ENCODE measurements at regions not wholly inside any gene's neighbourhood (a gene's known extent, or its start where the extent isn't known, plus 50 kb on each side); places are given as distances from the start of the nearest gene placed in this dataset.

DNA sequence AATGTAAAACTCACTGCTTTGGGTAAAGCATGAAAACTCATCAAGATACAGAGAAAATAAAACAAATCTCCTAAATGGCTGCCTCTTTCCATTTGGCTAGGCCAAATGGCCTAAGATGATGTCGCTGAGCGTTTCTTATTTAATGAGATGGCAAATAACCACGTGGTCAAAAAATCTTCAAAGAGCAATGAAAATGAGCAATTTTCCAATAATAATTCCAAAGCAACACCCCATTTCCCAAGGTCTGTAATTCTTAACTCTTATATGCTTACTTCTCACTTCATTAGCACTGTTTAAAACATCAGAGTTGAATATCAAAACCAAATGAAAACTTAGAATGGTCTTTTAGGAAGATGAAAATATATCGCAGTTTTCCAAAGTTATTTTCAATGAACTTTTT, 222.3 kb upstream of the MID1 start:
- TF ChIP-seq, protein P1, sequence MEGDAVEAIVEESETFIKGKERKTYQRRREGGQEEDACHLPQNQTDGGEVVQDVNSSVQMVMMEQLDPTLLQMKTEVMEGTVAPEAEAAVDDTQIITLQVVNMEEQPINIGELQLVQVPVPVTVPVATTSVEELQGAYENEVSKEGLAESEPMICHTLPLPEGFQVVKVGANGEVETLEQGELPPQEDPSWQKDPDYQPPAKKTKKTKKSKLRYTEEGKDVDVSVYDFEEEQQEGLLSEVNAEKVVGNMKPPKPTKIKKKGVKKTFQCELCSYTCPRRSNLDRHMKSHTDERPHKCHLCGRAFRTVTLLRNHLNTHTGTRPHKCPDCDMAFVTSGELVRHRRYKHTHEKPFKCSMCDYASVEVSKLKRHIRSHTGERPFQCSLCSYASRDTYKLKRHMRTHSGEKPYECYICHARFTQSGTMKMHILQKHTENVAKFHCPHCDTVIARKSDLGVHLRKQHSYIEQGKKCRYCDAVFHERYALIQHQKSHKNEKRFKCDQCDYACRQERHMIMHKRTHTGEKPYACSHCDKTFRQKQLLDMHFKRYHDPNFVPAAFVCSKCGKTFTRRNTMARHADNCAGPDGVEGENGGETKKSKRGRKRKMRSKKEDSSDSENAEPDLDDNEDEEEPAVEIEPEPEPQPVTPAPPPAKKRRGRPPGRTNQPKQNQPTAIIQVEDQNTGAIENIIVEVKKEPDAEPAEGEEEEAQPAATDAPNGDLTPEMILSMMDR (IDR thresholded peaks at IDR 0.05; ENCODE audit: low read depth, low read length, poor library complexity, severe bottlenecking) = no peak
- TF ChIP-seq EZH2phosphoT487 (IDR thresholded peaks at IDR 0.05; ENCODE audit: borderline replicate concordance, low read length) = no peak

Measured in DOHH2 (cell line).